AG10803 (cell line): ENCODE measurements at regions not wholly inside any gene's neighbourhood (a gene's known extent, or its start where the extent isn't known, plus 50 kb on each side); places are given as distances from the start of the nearest gene placed in this dataset.

Experiments
- DNase-seq: peaks from one replicate; pipeline ENCODE4 v3.0.0; 2010; ENCODE audit warnings: low read depth
- H3K4me3 ChIP-seq: 2 replicates; pipeline ENCODE4 v1.5.1; 2011; ENCODE audit warnings: mild to moderate bottlenecking, low read length, control low read depth
- CTCF ChIP-seq: conservative IDR thresholded peaks from 2 replicates; pipeline ENCODE4 v1.5.1; 2011; ENCODE audit warnings: mild to moderate bottlenecking, low read length, control low read depth, inconsistent platforms

- TF ChIP-seq CTCF = no peak
- DNase-seq = no peak
- H3K4me3 ChIP-seq = no peak overlapping the region
Observed at GRCh38 chr12:100044266-100044665, 59.5 kb upstream of the ANKS1B start.

GRCh38 chr12:100043631-100044030, 58.9 kb upstream of the ANKS1B start:
- no peak overlapping the region for H3K4me3 ChIP-seq
- DNase-seq = no peak
- no peak for TF ChIP-seq CTCF
